ENCODE measurements at regions not wholly inside any gene's neighbourhood (a gene's known extent, or its start where the extent isn't known, plus 50 kb on each side); places are given as distances from the start of the nearest gene placed in this dataset.
A peak's percentile ranks its signal among the peaks of the same experiment; 100 is the strongest.
"Not testable (repeated sequence)": the region's sequence is repeated elsewhere in the genome, so short reads cannot be mapped to it uniquely, and the experiment has no call there.

DNA sequence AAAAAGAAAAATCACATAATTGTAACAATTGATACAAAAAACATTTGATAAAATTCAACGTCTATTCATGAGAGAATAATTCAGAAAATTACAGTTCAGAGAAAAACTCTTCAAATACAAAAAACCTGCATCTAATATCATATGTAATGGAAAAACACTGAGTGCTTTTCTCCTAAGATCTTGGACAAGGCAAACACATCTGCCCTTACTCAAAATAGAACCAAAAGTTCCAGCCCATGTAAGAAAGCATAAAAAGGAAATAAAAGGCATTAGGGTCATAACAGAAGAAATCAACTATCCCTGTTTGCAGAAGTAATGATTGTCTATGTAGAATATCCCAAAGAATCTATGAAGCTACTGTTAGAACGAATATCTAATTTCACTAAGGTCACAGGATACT is 721.4 kb downstream of the RFPL4B start:
- no peak for DNase-seq (ENCODE audit: low read depth)
- TF ChIP-seq, protein P1, sequence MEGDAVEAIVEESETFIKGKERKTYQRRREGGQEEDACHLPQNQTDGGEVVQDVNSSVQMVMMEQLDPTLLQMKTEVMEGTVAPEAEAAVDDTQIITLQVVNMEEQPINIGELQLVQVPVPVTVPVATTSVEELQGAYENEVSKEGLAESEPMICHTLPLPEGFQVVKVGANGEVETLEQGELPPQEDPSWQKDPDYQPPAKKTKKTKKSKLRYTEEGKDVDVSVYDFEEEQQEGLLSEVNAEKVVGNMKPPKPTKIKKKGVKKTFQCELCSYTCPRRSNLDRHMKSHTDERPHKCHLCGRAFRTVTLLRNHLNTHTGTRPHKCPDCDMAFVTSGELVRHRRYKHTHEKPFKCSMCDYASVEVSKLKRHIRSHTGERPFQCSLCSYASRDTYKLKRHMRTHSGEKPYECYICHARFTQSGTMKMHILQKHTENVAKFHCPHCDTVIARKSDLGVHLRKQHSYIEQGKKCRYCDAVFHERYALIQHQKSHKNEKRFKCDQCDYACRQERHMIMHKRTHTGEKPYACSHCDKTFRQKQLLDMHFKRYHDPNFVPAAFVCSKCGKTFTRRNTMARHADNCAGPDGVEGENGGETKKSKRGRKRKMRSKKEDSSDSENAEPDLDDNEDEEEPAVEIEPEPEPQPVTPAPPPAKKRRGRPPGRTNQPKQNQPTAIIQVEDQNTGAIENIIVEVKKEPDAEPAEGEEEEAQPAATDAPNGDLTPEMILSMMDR (IDR thresholded peaks at IDR 0.05; ENCODE audit: insufficient read depth, low read depth, low read length): no peak
- no peak overlapping the region for H3K4me3 ChIP-seq (ENCODE audit: low read depth, low read length)

DNA sequence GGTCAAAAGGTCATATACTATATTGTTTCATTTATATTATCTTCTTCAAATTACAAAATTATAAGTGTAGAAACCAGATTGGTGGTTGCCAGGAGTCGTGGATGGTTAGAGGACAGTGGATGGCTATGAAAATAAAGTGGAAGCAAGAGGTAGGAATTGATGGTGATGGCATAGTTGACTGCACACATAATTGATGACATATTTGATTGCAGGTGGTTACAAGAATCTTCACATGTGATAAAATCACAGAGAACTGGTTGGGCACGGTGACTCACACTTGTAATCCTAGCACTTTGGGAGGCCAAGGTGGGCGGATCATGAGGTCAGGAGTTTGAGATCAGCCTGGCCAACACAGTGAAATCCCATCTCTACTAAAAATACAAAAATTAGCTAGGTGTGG is 723.6 kb downstream of the RFPL4B start:
- not testable (repeated sequence) for H3K4me3 ChIP-seq (ENCODE audit: low read depth, low read length); DNase-seq (ENCODE audit: low read depth)

DNA sequence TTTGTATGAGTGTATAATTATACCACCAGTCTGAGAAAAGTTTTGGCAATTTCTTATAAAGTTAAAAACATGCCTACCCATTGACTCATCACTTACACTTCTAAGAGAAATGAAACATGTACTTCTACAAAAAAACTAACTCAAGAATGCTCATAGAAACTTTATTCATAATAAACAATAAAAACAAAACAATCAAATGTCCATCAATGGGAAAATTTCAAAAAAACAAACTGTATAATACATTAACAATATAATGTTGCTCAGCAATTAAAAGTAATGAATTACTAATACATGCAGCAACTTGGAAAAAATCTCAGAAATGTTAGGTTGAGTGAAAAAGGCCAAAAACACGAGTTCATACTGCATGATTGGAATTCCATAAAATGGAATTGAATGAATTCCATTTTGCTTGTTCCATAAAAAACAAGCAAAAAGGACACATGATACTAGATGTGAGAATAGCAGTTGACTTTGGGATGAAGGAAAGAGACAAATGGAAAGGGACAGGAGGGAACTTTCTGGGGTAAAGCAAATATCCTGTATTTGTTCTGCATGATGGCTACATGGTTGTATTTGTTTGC is 726.6 kb downstream of the RFPL4B start:
- TF ChIP-seq, protein P1 (IDR thresholded peaks at IDR 0.05; ENCODE audit: insufficient read depth, low read depth, low read length): no peak
- peak; percentile 38 for DNase-seq (ENCODE audit: low read depth)
- no peak overlapping the region for H3K4me3 ChIP-seq (ENCODE audit: low read depth, low read length)

DNA sequence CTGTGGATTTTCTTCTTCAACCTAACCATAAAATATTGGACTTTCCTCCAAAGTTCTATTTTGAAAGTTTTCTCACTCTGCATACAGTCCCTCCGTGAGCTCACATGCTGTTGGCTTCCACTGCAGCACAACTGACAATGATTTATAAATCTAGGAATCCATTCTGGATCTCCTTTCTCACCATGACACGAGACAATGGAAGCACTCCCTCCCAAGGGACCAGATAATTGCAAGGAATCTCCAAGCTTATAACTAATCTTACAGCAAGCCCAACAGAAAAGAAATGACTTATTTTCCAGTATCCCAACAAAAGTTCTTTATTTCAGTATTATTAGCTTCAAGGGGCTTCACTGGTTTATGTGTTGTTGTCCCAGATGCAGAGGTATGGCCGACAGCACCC is 729.0 kb downstream of the RFPL4B start:
- TF ChIP-seq, protein P1 (IDR thresholded peaks at IDR 0.05; ENCODE audit: insufficient read depth, low read depth, low read length): no peak
- no peak for DNase-seq (ENCODE audit: low read depth)
- H3K4me3 ChIP-seq (ENCODE audit: low read depth, low read length): no peak overlapping the region

DNA sequence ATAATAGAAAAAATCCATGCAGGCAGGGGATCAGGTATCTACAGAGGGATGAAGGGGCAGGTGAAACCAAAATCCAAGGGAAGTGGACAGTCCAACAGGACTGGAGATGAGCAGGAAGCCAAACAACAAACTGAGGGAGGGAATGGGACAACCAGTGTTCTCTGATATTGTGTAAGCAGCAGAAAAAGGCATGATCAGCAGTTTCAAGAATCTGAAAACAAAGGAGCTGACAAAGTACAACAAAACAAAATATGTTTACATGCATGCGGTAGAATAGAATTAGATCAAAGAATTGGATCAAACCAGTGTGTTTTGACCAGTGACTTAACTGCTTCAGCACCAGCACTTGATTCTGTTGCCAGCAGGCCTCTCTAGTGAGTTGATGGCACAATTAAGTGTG is 729.7 kb downstream of the RFPL4B start:
- DNase-seq (ENCODE audit: low read depth): peak; percentile 40
- H3K4me3 ChIP-seq (ENCODE audit: low read depth, low read length): no peak overlapping the region
- TF ChIP-seq, protein P1 (IDR thresholded peaks at IDR 0.05; ENCODE audit: insufficient read depth, low read depth, low read length): no peak

DNA sequence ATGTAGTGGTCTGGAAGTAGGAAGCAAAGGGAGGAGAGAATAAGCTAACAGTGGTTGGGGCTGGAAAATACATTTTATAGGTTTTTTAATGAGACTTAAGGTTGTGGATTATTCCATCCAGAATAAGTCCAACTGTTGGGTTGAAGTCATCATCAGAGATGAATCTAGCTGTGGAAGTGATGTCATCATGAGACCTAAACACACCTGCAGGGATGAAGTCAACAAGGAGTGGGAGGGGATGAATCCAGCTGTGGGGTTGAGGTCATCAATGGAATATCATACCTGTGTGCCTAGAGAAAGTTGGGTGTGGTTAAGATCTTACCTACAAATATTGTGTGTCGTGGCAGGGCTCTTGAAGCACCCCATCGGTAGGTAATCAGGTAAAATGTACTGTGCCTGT is 730.7 kb downstream of the RFPL4B start:
- H3K4me3 ChIP-seq (ENCODE audit: low read depth, low read length): no peak overlapping the region
- TF ChIP-seq, protein P1 (IDR thresholded peaks at IDR 0.05; ENCODE audit: insufficient read depth, low read depth, low read length): no peak
- DNase-seq (ENCODE audit: low read depth): no peak

DNA sequence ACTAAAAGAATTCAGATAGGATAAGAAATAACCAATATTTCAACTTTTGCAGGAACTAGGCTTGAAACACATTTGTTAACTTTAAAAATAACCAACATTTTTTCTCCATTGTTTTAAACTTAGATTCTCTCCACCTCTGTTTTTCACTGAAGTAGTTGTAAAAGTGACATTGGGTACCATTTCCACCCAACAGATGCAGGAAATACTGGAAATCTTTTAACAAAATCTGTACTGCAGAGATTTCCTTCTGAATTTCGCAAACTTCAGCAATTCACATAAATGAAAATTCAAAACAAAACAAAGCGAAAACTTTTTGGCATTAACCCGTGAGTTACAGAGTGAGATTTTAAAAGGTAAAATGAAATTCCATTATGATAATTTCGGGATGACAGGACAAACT is 731.7 kb downstream of the RFPL4B start:
- TF ChIP-seq, protein P1 (IDR thresholded peaks at IDR 0.05; ENCODE audit: insufficient read depth, low read depth, low read length): no peak
- no peak overlapping the region for H3K4me3 ChIP-seq (ENCODE audit: low read depth, low read length)
- no peak for DNase-seq (ENCODE audit: low read depth)

Data from fibroblast of villous mesenchyme (primary cell).